HG02973 (cell line): ENCODE measurements at regions not wholly inside any gene's neighbourhood (a gene's known extent, or its start where the extent isn't known, plus 50 kb on each side); places are given as distances from the start of the nearest gene placed in this dataset.
"Not testable (repeated sequence)": the region's sequence is repeated elsewhere in the genome, so short reads cannot be mapped to it uniquely, and the experiment has no call there.

Source experiments
- ATAC-seq: cut with Tn5 transposase; IDR thresholded peaks from one replicate; pipeline ENCODE4 v1.9.1; 2021; ENCODE audit warnings: moderate library complexity; ENCODE audit not compliant: unreplicated experiment

DNA sequence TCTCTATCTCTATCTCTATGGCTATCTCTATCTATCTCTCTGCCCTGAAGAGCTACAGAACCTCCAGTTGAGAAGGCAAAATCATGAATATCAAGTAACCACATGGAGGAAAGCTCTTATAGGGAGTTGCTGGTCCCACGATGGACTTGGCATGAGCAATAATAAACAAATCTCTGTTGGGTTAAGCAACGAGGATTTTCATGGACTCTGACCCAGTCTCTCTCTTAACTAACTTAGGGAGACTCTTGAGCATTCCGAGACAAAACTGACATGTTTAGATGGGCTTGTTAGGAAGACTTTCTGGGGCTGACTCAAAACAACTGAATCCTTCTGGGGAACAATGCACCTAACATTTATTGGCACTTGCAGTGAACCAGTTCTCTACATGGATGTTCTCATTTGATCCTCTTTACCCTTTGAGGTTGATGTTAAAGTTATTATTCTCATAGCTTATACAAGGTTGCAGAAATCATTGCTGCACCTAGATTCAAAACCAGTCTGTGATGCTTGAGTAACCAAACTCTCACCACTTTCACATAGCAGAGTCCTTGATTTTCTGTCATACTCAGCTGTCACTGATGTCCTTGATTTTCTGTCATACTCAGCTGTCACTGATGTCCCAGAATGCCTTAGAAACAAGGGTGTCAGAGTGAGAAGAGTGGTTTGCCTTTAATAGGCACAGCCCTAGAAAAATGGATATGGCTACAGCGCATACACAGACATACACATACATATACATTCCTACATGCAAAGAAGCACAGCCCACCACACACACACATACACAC lies 354.6 kb upstream of the MAF start:
- ATAC-seq, result no peak

- no peak for ATAC-seq
These were observed 350.6 kb upstream of the MAF start for GRCh38 chr16:79950932-79951719.

DNA sequence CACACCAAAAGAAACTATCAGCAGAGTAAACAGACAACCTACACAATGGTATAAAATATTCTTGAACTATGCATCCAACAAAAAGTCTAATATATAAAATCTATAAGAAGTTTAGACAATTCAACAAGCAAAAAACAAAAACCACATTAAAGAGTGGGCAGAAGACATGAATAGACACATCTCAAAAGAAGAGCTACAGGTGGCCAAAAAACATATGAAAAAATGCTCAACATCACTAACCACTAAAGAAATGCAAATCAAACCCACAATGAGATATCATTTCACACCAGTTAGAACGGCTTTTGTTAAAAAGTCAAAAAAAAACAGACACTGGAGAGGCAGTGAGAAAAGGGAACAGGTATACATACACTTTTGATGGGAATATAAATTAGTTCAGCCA lies 348.9 kb upstream of the MAF start:
- ATAC-seq, result no peak

GRCh38 chr16:79947771-79948170 lies 347.2 kb upstream of the MAF start:
- no peak for ATAC-seq

DNA sequence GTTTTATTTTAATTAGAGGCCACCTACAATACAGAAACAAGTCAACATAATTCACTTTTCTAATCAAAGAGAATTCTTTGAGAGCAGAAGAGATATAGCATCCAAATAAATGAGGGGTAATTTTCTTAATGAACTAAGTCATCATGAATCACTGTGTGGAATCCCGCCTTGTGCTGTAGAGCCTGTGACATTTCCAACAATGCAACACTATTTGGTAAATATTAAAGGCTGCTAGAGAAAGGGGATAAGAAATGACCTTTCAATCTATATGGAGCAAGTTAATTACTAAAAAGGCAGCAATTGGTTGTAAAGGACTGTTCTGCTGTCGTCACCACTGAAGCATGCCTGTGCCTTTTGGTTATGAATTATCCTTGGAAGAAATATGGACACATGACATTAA lies 345.7 kb upstream of the MAF start:
- no peak for ATAC-seq

DNA sequence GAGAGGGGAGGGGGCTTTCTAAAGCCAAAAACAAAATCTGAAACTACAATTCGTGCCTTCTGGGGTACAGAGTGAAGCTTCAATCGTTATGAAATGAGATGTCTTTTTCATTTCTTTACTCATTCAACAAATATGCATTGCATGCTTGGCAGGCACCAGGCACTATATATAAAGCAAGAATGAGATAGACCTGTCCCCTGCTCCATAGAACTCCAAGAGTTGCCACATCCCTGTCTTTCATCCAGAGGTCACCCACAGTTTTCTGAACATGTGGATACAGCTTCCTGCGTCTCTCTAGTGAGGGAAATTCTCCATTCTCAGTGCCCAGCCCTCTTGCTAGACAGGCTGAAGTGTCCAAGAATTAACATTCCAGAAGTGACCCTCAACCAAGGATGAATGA lies 343.2 kb upstream of the MAF start:
- no peak for ATAC-seq

DNA sequence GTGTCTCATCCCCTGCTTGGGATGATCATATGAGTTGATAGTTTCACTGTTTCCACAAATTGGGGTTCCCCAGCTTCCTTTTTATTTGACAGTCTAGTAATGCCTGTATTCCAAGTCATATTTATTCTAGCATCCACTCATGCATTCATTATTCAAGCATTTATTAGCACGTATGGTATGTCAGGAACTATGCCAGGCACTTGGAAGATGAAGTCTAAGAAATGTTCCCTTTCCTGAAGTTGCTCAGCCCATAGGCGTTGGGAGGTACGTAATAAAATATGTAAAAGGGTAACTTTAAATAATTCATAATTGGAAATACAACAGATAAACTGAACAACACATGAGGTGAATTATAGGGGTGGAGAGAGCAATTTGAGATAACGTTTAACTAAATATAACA lies 338.0 kb upstream of the MAF start:
- ATAC-seq, result no peak

DNA sequence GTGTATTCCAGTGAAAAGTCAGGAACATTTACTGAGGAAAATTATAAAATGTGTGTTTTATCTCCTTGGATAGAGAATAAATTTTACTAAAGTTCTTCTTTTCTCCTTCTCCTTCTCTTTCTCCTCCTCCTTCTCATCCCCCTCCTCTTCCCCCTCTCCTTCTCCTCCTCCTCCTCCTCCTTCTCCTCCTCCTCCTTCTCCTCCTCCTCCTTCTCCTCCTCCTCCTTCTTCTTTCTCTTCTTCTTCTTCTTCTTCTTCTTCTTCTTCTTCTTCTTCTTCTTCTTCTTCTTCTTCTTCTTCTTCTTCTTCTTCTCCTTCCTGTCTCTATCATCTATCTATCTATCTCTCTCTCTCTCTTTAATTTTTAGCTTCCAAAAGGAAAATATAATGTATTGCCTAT lies 337.1 kb upstream of the MAF start:
- ATAC-seq, result not testable (repeated sequence)

- ATAC-seq, result no peak
These were observed 333.1 kb upstream of the MAF start for GRCh38 chr16:79933603-79934002.

DNA sequence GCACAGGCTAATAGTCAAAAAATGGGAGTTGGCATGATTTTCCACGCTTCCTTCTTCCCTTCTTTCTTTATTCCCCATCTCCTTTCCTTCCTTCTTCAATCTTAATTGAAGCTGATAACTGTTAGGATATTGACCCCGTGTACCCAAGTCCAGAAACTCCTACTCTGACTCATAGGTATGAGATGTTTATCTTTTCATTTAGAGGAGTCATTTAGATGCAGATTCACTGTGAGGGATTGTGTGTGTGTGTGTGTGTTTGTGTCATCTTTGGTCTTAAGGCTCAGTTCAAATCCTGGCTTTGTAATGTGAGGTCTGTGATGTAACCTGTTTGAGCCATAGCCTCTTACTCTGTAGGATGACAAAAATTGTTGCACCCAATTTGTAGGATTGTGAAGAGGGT lies 332.0 kb upstream of the MAF start:
- ATAC-seq, result no peak

DNA sequence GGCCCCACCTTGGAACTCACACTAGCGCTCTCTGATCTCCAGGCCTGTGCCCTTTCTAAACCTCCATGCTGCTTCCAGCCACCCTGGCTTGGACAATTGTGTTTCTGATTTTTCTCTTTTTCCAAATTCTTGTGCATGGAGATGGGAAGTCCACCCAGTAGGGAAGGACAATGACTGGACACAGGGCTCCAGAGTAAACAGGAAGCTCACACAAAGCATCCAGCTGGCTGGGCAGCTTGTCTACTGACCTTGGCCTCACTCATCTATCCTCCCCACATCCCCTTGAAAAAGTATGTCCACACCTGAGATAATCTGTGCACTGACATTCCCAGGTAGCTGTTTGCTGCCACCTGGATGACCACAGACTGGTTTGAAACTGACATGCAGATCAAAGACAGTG lies 331.2 kb upstream of the MAF start:
- ATAC-seq, result no peak

GRCh38 chr16:79929260-79929965 lies 328.9 kb upstream of the MAF start:
- no peak for ATAC-seq

- ATAC-seq, result no peak
These were observed 327.8 kb upstream of the MAF start for GRCh38 chr16:79928142-79928873.

DNA sequence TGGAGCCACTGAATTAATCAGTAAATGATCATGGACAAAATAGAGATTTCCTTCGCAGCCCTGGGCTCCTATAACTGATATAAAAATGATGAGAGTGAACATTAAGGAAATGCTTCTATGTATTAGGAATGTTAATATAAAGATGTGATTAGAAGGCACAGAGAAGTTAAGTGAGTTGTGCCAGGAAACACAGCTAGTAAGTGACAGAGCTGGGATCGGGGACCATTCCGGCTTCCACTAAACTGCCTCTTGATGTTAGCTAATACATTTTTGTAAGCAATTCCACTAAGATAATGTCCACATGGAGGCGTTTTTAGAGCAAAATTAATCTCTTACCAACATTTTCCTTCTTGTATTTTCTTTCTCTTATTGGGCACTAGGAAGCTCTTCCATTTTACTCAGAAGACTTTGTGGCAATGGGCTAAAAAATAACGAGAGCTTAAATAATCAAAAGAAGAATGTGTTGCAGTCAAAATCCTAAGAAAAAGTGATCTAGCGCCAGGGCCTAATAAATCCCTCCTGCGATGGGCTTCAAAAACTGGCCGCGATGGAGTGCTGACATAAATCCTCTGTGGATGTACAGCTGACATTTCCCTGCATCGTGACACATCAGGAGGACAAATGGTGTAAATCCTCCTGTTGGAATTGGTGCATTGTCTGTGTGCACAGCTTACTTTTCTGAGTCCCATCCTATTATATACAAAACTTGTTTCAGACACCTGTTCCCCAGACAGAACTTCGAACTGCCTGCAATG lies 326.1 kb upstream of the MAF start:
- no peak for ATAC-seq

DNA sequence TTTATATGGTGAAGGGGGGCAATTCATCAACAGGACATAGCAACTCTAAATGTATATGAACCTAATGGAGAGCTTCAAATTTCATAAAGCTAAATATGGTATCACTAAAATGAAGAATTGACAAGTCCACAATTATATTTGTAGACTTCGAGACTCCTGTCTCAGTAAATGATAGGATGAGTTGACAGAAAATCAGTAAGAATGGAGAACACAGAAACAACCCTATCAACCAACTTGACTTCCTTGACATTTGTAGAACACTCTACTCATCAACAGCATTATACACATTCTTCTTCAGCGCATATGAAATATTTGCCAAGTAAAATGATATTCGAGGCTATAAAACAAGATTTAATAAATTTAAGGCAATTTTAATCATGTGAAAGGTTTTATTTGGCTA lies 322.9 kb upstream of the MAF start:
- no peak for ATAC-seq

DNA sequence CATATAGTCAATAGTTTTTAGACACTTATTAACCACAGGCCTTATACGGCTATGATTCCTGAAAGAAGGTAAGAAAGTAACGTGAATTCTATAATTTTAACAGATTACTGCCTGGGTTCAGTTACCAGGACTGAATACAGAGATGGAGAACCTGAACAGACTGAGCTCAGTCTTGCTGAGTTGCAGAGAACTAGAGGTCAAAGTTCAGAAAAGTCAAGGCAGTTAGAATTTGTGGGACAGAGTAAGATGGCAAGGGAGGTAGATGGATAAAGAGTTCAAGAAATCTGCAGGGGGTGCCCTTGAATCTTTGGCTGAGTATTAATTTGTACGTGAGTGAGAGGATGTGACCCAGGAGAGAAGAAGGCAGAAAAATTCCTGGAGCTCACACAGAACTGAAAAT lies 320.1 kb upstream of the MAF start:
- ATAC-seq, result no peak

DNA sequence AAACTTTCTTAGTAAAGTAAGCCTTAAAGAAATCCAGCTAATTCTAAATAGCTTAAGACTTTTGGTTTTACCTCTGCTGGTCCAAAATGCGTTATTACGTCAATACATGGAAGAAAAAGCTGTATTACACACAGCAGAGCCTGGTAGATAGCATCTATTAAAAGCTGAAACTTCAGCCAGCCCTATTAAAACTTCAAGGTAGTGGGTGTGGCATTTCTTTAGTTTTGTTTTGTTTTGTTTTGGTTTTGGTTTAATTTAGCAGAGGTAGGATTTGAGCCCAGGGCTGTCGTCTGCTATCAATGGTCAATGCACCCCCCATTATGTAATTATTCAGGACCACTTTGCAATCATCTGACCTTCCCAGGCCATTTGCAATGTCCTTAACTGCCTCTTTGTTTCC lies 318.4 kb upstream of the MAF start:
- ATAC-seq, result no peak

- ATAC-seq, result no peak
These were observed 315.2 kb upstream of the MAF start for GRCh38 chr16:79915761-79916160.

DNA sequence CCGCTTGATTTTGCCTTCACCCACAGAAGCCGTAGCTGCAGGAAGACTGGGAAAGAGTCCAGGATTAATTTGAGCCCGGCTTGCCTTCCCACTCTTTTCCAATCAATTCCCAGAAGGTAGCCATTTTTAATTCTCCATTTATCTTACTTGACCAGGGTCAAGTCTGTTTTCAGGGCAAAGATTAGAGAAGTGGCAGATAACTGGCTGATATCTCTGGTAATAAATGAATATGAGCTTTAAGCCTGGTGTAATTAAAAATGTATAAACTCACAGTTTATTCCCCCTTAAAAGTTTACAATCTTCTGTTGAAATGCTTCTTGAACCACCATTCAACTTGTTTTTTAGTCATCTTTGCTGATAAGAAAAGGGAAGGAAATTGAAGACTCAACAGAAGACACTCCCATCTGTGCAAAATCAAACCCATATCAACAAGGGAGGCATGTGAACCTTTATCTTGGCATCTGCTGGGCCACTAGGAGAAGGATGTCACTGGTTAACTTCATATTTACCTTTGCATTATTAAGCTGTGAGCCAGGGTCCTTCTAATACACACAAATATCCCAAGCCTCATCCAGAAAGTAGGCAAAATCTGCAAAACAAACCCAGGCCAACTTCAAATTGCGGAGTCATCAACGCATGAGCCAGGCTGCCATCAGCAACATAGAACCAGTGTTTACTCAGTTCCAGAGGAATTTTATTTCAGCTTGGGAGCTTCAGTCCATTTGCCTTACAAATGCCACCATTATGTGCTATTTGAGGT lies 314.6 kb upstream of the MAF start:
- ATAC-seq, result no peak
